GM12891 (cell line): ENCODE measurements at regions not wholly inside any gene's neighbourhood (a gene's known extent, or its start where the extent isn't known, plus 50 kb on each side); places are given as distances from the start of the nearest gene placed in this dataset.

ENCODE experiments used
- DNase-seq: peaks from one replicate; pipeline ENCODE4 v3.0.0; 2011; ENCODE audit warnings: low spot score; ENCODE audit not compliant: insufficient read length
- FAIRE-seq: peaks from 2 replicates; lab custom pipeline; 2011; peaks lifted over from hg19 to GRCh38; lab: Jason Lieb, UNC
- PAX5 ChIP-seq: IDR thresholded peaks from 2 replicates; pipeline ENCODE4 v1.6.1; 2011; ENCODE audit warnings: low read length, moderate library complexity, mild to moderate bottlenecking; ENCODE audit not compliant: insufficient read depth, severe bottlenecking
- POLR2A ChIP-seq: IDR thresholded peaks from 2 replicates; pipeline ENCODE4 v1.6.1; 2011; ENCODE audit warnings: low read depth, low read length, control low read depth
- POLR2AphosphoS5 ChIP-seq: IDR thresholded peaks from 2 replicates; pipeline ENCODE4 v1.6.1; 2011; ENCODE audit warnings: low read depth, low read length, control low read depth
- POU2F2 ChIP-seq: IDR thresholded peaks from 2 replicates; pipeline ENCODE4 v1.6.1; 2011; ENCODE audit warnings: low read depth, mild to moderate bottlenecking, control low read depth, low read length, moderate library complexity
- SPI1 ChIP-seq: IDR thresholded peaks from 2 replicates; pipeline ENCODE4 v1.6.1; 2011; ENCODE audit warnings: low read depth, low read length, control low read depth
- TAF1 ChIP-seq: IDR thresholded peaks from 2 replicates; pipeline ENCODE4 v1.6.1; 2011; ENCODE audit warnings: low read depth, low read length, control low read depth

DNA sequence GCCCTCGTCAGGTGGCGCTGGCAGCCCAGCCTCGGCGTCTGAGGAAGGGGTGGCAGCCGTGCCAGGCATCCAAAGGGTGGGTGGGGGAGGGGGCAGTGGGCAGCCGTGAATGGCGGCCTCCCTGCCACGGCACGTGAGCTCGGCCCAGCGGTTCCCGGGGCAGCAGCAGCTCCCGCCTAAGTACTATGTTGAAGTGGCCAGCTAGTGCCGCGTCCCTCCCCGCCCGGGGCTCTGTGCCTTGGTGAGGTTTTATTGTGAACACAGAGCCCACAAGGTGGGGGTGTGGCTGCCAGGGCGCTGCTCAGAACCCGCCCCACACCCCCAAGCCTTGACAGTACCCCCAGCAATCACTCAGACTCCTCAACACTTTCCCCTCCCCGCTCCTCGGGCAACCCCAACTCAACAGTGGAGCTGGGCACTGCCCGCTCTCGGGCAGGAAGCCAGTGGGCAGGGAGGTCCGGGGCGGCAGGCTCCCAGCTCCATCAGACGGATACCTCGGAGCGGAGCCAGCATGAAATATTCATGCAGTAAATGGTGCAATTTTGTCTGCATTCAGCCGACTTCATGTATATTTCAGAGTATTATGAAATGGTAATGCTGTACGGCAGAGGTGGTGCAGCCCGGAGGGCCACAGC lies 80.4 kb downstream of the ENGASE start:
- FAIRE-seq (no peak), DNase-seq (no peak)
- TF ChIP-seq TAF1: no peak
- no peak for TF ChIP-seq SPI1
- no peak for TF ChIP-seq POU2F2
- no peak for TF ChIP-seq POLR2A
- TF ChIP-seq PAX5: no peak

DNA sequence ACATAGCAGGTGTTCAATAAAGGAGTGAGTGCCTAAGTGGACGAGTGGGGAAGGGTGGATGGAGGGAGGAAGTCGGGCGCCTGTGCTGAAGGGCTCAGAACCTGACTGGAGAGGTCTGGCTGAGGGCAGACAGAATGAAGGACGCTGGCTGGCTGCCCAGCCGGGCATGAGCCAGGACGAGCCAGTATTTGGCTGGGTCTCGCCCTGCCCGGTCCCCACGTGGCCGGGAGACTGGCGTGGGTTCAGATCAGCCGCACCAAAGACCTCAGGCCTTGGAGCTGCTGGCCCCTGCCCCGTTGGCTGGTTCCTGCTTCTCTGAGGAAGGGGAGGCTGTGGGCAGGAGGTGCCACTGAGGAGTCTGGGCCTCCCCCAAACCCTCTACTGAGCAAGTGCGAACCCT lies 79.8 kb downstream of the ENGASE start:
- DNase-seq (no peak), FAIRE-seq (no peak)
- no peak for TF ChIP-seq POU2F2
- TF ChIP-seq POLR2AphosphoS5: no peak
- no peak for TF ChIP-seq PAX5
- TF ChIP-seq SPI1: no peak
- no peak for TF ChIP-seq TAF1

- no peak for TF ChIP-seq POLR2AphosphoS5
- TF ChIP-seq PAX5: no peak
- no peak for TF ChIP-seq TAF1
- TF ChIP-seq SPI1: no peak
- TF ChIP-seq POLR2A: no peak
- TF ChIP-seq POU2F2: no peak
- DNase-seq (no peak), FAIRE-seq (no peak)
Measured at GRCh38 chr17:79153367-79154130, 78.9 kb downstream of the ENGASE start.

- FAIRE-seq (no peak), DNase-seq (no peak)
- TF ChIP-seq PAX5 (no peak), POU2F2 (no peak), SPI1 (no peak), TAF1 (no peak), POLR2A (no peak), POLR2AphosphoS5 (no peak)
Measured at GRCh38 chr17:79152636-79153035, 78.0 kb downstream of the ENGASE start.

DNA sequence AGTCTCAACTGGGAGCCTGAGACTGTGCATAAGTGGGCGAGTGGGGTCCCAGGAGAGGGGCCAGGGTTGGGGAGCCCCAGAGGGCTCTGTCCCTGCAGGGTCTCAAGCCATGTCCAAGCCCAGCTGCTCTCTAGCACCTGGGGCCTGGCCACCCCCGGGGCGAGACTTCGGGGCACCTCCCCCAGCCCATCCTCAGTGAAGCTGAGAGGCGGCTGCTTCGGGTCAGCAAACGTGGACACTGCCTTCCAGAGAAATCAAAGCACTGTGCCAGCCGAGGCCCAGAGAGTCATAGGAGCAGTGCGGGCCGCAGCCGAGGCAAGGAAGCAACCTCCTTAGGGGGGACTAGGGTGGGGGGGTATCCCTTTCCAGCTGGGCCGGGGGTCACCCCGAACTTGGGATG lies 77.5 kb downstream of the ENGASE start:
- TF ChIP-seq POLR2AphosphoS5 (no peak), TAF1 (no peak), POU2F2 (no peak), POLR2A (no peak), PAX5 (no peak), SPI1 (no peak)
- FAIRE-seq: no peak
- no peak for DNase-seq

DNA sequence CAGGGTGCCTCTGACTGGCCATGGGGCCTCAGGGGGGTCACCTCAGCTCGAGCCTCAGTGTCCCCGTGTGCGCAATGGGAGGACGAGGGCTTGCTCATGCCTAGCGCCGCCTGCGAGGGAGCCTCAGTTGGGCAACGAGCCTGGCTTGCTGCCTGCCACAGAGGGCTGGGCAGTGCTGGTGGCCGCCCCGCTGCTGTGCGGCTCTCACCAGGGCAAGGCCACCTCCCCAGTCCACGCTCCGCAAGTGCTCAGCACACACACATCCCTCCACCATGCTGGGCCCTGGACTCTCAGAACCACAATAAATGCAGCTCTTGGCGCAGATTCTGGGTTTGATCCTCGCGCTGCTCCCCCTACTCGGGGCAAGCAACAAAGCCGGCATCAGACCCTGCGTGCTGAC lies 76.2 kb downstream of the ENGASE start:
- FAIRE-seq (no peak), DNase-seq (no peak)
- TF ChIP-seq PAX5: no peak
- TF ChIP-seq POLR2AphosphoS5: no peak
- TF ChIP-seq POLR2A: no peak
- TF ChIP-seq TAF1: no peak
- TF ChIP-seq SPI1: no peak
- TF ChIP-seq POU2F2: no peak

GRCh38 chr17:79150035-79150733 lies 75.6 kb downstream of the ENGASE start:
- TF ChIP-seq TAF1: no peak
- no peak for TF ChIP-seq POU2F2
- TF ChIP-seq POLR2AphosphoS5: no peak
- no peak for TF ChIP-seq POLR2A
- TF ChIP-seq PAX5: no peak
- no peak for TF ChIP-seq SPI1
- FAIRE-seq (no peak), DNase-seq (no peak)

- DNase-seq (no peak), FAIRE-seq (no peak)
- TF ChIP-seq PAX5 (no peak), POU2F2 (no peak), TAF1 (no peak), SPI1 (no peak), POLR2AphosphoS5 (no peak), POLR2A (no peak)
Measured at GRCh38 chr17:79148584-79148983, 74.0 kb downstream of the ENGASE start.

- no peak for DNase-seq
- TF ChIP-seq POLR2A (no peak), POU2F2 (no peak), TAF1 (no peak), POLR2AphosphoS5 (no peak), PAX5 (no peak), SPI1 (no peak)
- no peak for FAIRE-seq
Measured at GRCh38 chr17:79147746-79148506, 73.3 kb downstream of the ENGASE start.
